ENCODE measurements at regions not wholly inside any gene's neighbourhood (a gene's known extent, or its start where the extent isn't known, plus 50 kb on each side); places are given as distances from the start of the nearest gene placed in this dataset.

DNA sequence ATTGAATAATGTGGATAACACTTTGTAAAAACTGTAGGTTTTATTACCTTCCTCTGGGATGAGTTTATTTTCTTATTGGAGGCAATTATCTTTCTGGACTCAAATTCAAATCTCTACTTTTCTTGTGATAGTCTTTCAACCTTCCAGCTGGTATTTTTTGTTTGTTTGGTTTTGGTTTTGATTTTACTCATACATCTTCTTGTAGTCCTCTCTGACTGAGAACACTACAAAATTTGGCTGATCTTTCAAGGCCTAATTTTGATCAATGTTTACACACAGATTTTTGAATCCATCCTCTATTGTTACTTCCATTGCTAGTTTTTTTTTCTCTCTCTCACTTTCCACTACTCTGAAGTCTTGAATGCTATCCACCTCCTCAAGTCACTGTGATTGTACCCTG, 303.8 kb upstream of the NECTIN3 start:
- Mint-ChIP-seq H3K4me3 (no peak overlapping the region), H3K27ac (no peak overlapping the region), H3K9me3 (peaks cover 31% of the 10 kb centered on the region), H3K36me3 (no peaks in the 10 kb centered on the region), H3K4me1 (no peaks in the 10 kb centered on the region), H3K27me3 (ENCODE audit: low read depth) (no peaks in the 10 kb centered on the region)
- DNase-seq (ENCODE audit: low spot score in 2 of 2, unreplicated experiment in 2 of 2): no peak
- TF ChIP-seq, protein P1, sequence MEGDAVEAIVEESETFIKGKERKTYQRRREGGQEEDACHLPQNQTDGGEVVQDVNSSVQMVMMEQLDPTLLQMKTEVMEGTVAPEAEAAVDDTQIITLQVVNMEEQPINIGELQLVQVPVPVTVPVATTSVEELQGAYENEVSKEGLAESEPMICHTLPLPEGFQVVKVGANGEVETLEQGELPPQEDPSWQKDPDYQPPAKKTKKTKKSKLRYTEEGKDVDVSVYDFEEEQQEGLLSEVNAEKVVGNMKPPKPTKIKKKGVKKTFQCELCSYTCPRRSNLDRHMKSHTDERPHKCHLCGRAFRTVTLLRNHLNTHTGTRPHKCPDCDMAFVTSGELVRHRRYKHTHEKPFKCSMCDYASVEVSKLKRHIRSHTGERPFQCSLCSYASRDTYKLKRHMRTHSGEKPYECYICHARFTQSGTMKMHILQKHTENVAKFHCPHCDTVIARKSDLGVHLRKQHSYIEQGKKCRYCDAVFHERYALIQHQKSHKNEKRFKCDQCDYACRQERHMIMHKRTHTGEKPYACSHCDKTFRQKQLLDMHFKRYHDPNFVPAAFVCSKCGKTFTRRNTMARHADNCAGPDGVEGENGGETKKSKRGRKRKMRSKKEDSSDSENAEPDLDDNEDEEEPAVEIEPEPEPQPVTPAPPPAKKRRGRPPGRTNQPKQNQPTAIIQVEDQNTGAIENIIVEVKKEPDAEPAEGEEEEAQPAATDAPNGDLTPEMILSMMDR (IDR thresholded peaks at IDR 0.05; ENCODE audit: unreplicated experiment): no peak

- H3K4me3 Mint-ChIP-seq: no peak overlapping the region
- peaks cover 7% of the 10 kb centered on the region for H3K4me1 Mint-ChIP-seq
- no peak overlapping the region for H3K27ac Mint-ChIP-seq
- no peak for DNase-seq (ENCODE audit: low spot score in 2 of 2, unreplicated experiment in 2 of 2)
- H3K9me3 Mint-ChIP-seq: peaks cover 3% of the 10 kb centered on the region
- TF ChIP-seq, protein P1 (IDR thresholded peaks at IDR 0.05; ENCODE audit: unreplicated experiment): no peak
- no peaks in the 10 kb centered on the region for H3K27me3 Mint-ChIP-seq (ENCODE audit: low read depth)
- no peaks in the 10 kb centered on the region for H3K36me3 Mint-ChIP-seq
Measured at GRCh38 chr3:110773413-110773954, 298.1 kb upstream of the NECTIN3 start.

- TF ChIP-seq, protein P1 (IDR thresholded peaks at IDR 0.05; ENCODE audit: unreplicated experiment): no peak
- no peak overlapping the region for H3K4me3 Mint-ChIP-seq
- H3K36me3 Mint-ChIP-seq: no peaks in the 10 kb centered on the region
- no peak overlapping the region for H3K27ac Mint-ChIP-seq
- no peaks in the 10 kb centered on the region for H3K27me3 Mint-ChIP-seq (ENCODE audit: low read depth)
- peaks cover 10% of the 10 kb centered on the region for H3K4me1 Mint-ChIP-seq
- no peaks in the 10 kb centered on the region for H3K9me3 Mint-ChIP-seq
- DNase-seq (ENCODE audit: low spot score in 2 of 2, unreplicated experiment in 2 of 2): no peak
Measured at GRCh38 chr3:110774496-110775265, 296.9 kb upstream of the NECTIN3 start.

- Mint-ChIP-seq H3K4me3 (no peak overlapping the region), H3K4me1 (peaks cover 10% of the 10 kb centered on the region), H3K27ac (no peak overlapping the region), H3K36me3 (peaks cover under 1% of the 10 kb centered on the region), H3K9me3 (peaks cover 2% of the 10 kb centered on the region), H3K27me3 (ENCODE audit: low read depth) (no peaks in the 10 kb centered on the region)
- TF ChIP-seq, protein P1 (IDR thresholded peaks at IDR 0.05; ENCODE audit: unreplicated experiment): no peak
- no peak for DNase-seq (ENCODE audit: low spot score in 2 of 2, unreplicated experiment in 2 of 2)
Measured at GRCh38 chr3:110779581-110779980, 292.0 kb upstream of the NECTIN3 start.

- H3K4me1 Mint-ChIP-seq: peaks cover 3% of the 10 kb centered on the region
- TF ChIP-seq, protein P1 (IDR thresholded peaks at IDR 0.05; ENCODE audit: unreplicated experiment): no peak
- peaks cover 7% of the 10 kb centered on the region for H3K36me3 Mint-ChIP-seq
- no peak overlapping the region for H3K4me3 Mint-ChIP-seq
- no peak overlapping the region for H3K27ac Mint-ChIP-seq
- H3K27me3 Mint-ChIP-seq (ENCODE audit: low read depth): no peaks in the 10 kb centered on the region
- DNase-seq (ENCODE audit: low spot score in 2 of 2, unreplicated experiment in 2 of 2): no peak
- peaks cover 40% of the 10 kb centered on the region for H3K9me3 Mint-ChIP-seq
Measured at GRCh38 chr3:110783541-110783940, 288.1 kb upstream of the NECTIN3 start.
